ENCODE measurements at regions not wholly inside any gene's neighbourhood (a gene's known extent, or its start where the extent isn't known, plus 50 kb on each side); places are given as distances from the start of the nearest gene placed in this dataset.
"Not testable (repeated sequence)": the region's sequence is repeated elsewhere in the genome, so short reads cannot be mapped to it uniquely, and the experiment has no call there.

GRCh38 chr1:149356152-149356551 is 118.7 kb upstream of the NBPF19 start:
- TF ChIP-seq CTCF (conservative IDR thresholded peaks at IDR 0.05); EZH2 (IDR thresholded peaks at IDR 0.05; ENCODE audit: low read depth): not testable (repeated sequence)

All from PC-9 (cell line).